HG03280 (cell line): ENCODE measurements at regions not wholly inside any gene's neighbourhood (a gene's known extent, or its start where the extent isn't known, plus 50 kb on each side); places are given as distances from the start of the nearest gene placed in this dataset.
"Not testable (repeated sequence)": the region's sequence is repeated elsewhere in the genome, so short reads cannot be mapped to it uniquely, and the experiment has no call there.

Source experiments
- ATAC-seq: cut with Tn5 transposase; IDR thresholded peaks from one replicate; pipeline ENCODE4 v1.9.1; 2021; ENCODE audit warnings: mild to moderate bottlenecking, moderate library complexity; ENCODE audit not compliant: unreplicated experiment

GRCh38 chr15:20473465-20473864 lies 68.1 kb downstream of the GOLGA6L6 start:
- ATAC-seq = not testable (repeated sequence)

DNA sequence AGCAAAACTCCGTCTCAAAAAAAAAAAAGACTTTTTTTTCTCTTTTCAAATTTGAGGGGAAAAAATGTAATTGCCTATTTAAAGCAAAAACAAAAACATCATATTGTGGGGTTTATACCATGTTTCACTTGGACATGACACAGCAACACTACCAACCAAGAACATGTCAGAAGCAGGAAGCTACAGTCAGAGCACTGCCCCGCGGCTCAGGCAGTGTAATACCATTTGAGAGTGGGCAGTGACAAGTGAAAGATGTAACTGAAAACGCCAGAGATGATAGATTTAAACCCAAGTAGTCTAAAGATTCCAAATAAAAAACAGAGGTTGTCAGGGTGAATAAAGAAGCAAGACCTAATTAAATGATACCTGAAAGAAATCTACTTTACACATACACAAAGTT lies 68.6 kb downstream of the GOLGA6L6 start:
- ATAC-seq = not testable (repeated sequence)

- ATAC-seq = not testable (repeated sequence)
Measured at GRCh38 chr15:20470810-20471209, 70.8 kb downstream of the GOLGA6L6 start.

DNA sequence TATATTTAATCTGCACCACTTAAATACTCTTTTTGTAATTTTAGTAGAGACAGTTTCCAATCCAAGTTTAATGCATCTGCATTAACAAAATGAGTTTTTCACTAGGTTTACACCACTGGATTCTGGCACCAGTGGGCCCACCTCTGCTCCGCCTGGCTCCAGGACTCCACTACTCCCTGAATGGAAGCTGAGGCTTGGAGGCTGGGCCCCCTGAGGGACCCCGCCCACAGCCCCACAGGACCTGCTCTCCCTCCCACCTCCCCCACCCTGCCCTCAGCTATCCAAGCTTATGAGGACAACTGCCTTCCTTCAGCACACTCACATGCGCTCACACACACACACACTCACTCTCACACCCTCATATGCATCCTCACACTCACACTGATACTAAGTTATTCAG lies 100.5 kb downstream of the GOLGA6L6 start:
- ATAC-seq = not testable (repeated sequence)

- not testable (repeated sequence) for ATAC-seq
Measured at GRCh38 chr15:20440390-20440789, 101.2 kb downstream of the GOLGA6L6 start.

GRCh38 chr15:20439111-20439510 lies 102.5 kb downstream of the GOLGA6L6 start:
- not testable (repeated sequence) for ATAC-seq

GRCh38 chr15:20438255-20438654 lies 103.3 kb downstream of the GOLGA6L6 start:
- ATAC-seq = not testable (repeated sequence)

DNA sequence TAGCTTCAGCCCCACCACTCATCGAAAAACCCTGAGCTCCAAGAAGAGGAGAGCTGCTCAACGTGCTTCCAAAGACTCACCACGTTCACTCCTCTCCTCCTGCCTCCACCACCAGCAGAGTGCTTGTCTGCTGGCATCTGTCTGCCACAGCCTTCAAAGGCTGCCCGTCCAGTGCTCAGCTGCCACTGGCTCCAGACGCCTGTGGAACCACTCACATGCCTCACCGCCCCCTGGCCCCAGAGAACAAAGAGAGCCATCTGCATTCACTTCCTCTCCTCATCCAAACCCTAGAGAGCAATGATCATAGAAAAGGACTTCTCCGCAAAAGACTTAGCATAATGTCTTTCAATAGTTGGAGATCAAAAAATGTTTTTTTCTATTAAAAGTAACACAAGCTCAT lies 108.1 kb downstream of the GOLGA6L6 start:
- not testable (repeated sequence) for ATAC-seq

DNA sequence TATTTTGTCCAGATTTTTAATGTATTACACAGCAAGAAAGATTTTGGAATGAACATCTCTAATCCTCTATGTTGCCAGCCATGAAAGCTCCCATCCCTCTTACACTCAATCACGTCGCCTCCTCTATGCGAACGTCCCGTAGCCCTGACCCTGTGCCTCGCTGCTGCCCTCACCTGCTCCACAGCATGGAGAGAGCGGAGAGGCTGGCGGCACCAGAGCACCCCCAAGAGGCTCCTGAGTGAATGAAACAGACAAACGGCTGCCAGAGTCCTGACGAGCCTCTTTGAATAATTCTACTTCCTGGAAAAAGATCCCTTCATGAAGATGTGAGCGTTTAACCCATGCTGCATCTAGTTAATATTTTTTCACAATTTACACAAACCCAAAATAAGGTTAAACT lies 111.1 kb downstream of the GOLGA6L6 start:
- ATAC-seq = not testable (repeated sequence)

- not testable (repeated sequence) for ATAC-seq
Measured at GRCh38 chr15:20420710-20421109, 120.9 kb downstream of the GOLGA6L6 start.

DNA sequence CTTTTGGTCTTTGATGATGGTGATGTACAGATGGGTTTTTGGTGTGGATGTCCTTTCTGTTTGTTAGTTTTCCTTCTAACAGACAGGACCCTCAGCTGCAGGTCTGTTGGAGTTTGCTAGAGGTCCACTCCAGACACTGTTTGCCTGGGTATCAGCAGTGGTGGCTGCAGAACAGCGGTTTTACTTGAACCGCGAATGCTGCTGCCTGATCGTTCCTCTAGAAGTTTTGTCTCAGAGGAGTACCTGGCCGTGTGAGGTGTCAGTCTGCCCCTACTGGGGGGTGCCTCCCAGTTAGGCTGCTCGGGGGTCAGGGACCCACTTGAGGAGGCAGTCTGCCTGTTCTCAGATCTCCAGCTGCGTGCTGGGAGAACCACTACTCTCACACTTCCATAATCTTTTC lies 125.0 kb downstream of the GOLGA6L6 start:
- ATAC-seq = not testable (repeated sequence)

GRCh38 chr15:20409667-20410198 lies 131.9 kb downstream of the GOLGA6L6 start:
- ATAC-seq = peak; percentile 72

- ATAC-seq = peak; percentile 22
Measured at GRCh38 chr15:20409247-20409646, 132.4 kb downstream of the GOLGA6L6 start.

- ATAC-seq = no peak
Measured at GRCh38 chr15:20407553-20407952, 134.0 kb downstream of the GOLGA6L6 start.

- ATAC-seq = not testable (repeated sequence)
Measured at GRCh38 chr15:20404571-20404970, 137.0 kb downstream of the GOLGA6L6 start.

- ATAC-seq = not testable (repeated sequence)
Measured at GRCh38 chr15:20402586-20402985, 139.0 kb downstream of the GOLGA6L6 start.

- ATAC-seq = not testable (repeated sequence)
Measured at GRCh38 chr15:20401058-20401457, 140.5 kb downstream of the GOLGA6L6 start.

GRCh38 chr15:20398680-20399079 lies 142.9 kb downstream of the GOLGA6L6 start:
- ATAC-seq = not testable (repeated sequence)

DNA sequence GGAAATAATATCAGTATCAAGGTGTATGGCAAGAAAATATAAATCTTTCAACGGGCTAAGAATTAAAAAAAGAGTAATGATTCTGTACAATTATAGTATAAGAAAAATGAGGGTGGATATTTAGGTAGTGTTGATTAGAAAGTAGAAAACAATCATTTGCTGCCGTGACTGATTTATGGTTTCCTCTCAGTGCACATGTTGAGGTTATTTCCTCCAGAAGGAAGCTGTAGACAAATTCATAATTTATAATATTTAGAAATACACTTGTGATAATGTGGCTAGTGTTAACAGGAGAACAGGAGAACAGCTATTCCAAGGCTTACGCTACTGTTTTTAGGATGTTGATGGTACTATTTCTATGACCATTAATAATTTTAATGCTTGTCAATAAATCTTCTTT lies 153.4 kb downstream of the GOLGA6L6 start:
- ATAC-seq = not testable (repeated sequence)

- no peak for ATAC-seq
Measured at GRCh38 chr15:20386198-20386597, 155.4 kb downstream of the GOLGA6L6 start.

DNA sequence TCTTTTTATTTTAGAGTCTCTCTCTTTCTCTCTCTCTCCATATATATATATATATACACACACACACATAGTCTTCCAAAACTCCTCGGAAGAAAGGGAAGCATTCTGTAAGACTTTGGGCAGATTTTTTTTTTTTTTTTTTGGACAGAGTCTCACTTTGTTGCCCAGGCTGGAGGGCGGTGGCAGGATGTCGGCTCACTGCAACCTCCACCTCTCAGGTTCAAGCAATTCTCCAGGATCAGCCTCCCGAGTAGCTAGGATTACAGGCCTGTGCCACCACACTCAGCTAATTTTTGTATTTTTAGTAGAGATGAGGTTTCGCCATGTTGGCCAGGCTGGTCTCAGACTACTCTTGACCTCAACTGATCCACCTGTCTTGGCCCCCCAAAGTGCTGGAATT lies 161.4 kb downstream of the GOLGA6L6 start:
- ATAC-seq = not testable (repeated sequence)

- no peak for ATAC-seq
Measured at GRCh38 chr15:20376872-20377271, 164.7 kb downstream of the GOLGA6L6 start.

DNA sequence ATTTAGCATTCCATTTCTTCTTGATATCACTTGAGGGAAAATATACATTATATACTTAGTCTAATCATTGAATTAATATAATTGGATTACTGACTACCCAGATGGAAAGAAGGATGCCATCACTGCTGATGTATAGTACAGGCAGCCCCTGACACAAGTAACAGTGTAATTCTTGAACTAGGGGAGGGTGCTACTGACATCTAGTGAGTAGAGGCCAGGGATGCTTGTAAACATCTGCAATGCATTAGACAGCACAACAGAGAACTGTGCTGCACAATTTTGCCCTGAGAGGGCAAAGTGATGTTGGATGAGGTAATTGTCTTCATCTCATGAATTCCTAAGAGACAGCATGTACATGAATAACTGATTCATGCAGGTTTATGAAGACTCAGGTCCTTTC lies 169.2 kb downstream of the GOLGA6L6 start:
- not testable (repeated sequence) for ATAC-seq
